GM19328 (cell line): ENCODE measurements at regions not wholly inside any gene's neighbourhood (a gene's known extent, or its start where the extent isn't known, plus 50 kb on each side); places are given as distances from the start of the nearest gene placed in this dataset.

Experiments
- ATAC-seq: cut with Tn5 transposase; IDR thresholded peaks from one replicate; pipeline ENCODE4 v1.9.1; 2021; ENCODE audit warnings: mild to moderate bottlenecking, moderate library complexity; ENCODE audit not compliant: unreplicated experiment

DNA sequence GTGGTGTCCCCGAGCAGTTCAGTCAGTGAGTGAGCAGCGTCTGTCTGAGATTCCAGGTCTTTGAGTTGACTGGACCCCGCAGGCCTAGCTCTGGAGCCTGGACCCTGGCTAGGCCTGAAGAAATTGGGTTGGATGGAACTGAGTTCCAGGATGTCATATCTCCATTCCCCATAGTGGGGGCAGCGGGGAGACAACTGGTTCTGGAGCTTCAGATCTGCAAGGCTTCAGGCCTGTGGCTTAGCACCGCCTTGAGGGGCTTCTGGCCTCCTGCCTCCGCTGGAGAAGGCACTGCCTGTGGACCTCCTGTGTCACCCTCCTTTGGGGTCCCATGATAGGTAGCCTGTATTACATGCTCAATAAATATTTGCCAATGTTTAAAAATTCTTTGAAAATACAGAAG, 288.4 kb upstream of the ID2 start:
- ATAC-seq, result no peak

DNA sequence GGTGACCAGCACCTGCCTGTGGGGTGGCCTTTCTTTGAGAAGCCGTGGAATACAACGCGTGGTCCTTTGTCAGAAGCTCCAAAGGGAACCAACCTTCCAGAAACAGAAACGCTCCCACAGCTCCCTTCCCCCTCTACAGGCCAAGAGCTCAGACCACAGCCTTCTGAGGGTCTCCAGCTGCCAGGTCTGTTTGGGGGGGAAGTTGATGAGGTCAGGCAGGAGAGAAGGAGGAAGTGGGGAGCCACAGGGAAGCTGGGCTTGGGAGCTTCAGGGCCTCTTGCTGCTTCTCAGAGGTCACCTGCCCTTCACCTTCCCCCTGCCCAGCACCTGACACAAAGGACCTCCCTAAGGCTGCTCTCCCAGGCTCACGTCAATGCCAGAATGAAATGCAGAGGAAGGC, 287.7 kb upstream of the ID2 start:
- no peak for ATAC-seq

DNA sequence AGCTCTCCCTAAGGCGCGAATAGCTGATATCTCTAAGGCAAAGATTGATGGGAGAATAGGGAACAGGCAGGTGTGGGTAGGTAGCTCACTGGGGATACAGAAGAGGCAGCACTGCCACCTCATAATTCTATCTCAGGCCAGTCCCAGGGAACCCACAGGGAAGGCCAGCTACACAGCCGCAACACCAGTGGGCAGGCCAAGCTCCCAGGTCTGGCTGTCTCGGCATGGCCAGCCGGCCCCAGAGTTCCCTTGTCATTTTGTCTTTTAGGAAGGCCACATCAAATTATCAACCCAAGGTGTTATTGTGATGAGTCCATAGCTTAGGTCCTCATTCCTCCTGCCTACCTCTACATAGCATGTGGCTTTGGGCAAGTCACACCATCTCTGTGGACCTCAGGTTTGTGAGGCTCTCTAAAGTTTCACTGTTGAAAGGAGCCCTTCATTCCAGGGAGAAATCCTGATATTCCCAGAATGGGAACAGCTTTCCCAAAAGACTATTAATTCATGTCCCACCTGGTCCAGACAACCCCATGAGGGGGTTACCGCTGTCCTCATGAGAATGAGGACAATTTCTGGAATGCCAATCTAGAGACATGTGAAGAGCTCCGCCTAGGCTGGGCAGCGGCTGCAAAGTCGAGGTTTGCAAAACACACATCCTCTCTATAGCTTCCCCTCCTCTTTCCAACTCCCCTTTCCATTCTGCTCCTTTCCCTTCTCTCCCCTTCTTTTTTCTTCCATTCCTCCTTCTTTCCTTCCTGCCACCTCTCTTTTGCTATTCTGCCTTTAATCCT, 287.1 kb upstream of the ID2 start:
- no peak for ATAC-seq

DNA sequence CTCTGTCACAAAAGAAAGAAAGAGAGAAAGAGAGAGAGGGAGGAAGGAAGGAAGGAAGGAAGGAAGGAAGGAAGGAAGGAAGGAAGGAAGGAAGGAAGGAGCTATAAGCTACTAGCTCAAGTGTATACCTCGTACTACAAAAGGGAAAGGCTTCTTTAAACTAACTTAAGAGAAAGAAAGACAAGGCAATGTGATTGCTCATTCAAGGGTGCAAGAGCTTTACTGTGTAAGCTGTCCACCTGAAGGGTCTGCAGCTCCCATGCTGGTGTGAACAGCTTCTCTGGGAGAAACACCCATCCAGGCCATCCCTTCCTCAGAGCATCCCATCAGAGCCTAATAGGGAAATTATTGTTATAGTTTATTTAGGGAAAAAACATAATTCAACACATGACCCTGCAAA, 286.1 kb upstream of the ID2 start:
- no peak for ATAC-seq

DNA sequence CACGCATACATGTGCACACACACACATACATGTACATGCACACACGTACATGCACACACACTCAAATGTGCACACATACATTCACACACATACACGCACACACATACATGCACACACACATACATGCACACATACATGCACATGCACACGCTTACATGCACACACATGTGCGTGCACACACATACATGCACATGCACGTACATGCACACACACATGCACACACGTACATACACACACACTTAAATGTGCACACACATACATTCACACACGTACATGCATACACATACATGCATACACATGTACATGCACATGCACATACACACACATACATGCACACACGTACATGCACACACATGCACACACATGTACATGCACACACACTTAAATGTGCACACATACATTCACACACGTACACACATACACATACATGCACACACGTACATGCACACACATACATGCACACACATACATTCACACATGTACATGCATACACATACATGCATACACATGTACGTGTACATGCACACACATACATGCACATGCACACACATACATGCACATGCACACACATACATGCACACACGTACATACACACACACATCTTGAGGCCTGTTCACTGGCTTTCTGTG, 283.7 kb upstream of the ID2 start:
- no peak for ATAC-seq

DNA sequence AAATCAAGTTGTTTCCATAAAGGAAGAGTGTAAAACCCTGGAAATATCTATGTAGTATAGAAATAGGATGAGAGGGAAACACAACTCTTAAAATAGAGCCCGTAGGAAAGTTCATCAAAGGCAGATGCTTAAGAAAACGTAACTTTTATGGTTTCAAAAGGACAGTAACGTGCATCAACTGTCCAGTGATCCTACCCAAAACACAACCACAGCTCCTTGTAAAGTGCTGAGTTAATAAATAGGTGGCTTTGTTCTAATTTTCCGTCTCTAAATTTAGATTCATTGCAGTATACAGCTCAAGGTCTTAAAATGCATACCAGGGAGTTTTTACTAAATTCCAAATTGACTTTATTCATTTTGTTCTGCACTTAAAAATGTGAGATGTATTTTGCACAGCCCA, 282.1 kb upstream of the ID2 start:
- no peak for ATAC-seq

DNA sequence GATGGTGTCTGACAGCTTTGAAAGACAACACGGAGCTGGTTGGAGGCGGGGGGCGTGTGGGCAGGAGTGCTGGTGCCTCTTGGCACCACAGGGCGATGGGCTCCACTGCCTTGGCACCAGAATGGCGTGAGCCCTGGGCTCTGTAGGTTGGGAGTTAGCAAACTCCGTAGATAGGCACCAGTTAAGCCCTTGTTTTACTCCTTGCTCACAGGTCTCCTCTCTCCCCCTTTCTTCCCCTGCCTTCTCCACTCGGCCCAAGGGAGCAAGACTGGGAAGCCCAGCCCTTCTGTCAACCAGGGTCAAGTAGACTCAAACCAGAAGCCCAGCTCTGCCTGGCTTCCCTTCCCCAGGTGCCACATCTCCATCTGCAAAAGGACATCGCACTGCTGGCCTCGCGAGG, 281.7 kb upstream of the ID2 start:
- no peak for ATAC-seq

DNA sequence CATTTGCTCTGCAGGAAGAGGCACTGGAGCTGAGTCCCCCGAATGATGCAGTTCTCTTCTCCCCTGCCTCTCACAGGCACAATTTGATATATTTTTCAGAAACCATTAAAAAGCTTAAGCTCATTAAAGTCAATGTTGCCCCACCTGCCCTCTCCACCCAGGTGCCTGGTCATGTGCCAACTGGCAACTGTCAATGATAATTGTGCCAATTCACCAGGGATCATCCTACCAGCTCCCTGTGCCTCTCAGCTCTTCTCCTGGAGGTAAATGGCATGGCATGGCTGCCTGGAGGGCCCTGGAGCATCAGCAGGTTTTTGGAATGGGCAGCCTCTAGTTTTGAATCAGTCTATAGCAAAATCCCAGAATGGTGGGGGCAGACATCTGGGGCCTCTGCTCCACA, 279.6 kb upstream of the ID2 start:
- ATAC-seq, result no peak

DNA sequence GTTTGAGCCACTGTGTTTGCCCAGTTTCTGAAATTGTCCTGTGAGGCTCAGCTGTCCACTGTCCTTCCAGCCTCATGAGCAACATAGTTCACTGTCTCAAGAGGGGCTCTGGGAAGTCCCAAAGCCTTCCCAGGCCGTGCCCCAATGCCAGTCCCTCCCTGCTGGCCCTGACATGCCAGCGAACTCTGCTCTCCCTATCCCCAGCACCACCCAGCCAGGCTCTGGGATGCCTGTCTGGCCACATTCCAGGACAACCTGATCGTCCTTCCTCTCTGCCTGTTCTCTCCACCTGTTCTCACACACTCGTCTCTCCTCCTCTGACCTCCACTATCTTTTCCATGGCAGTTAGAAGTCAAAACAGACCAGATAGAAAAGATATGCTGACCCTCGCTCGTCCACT, 278.0 kb upstream of the ID2 start:
- no peak for ATAC-seq

DNA sequence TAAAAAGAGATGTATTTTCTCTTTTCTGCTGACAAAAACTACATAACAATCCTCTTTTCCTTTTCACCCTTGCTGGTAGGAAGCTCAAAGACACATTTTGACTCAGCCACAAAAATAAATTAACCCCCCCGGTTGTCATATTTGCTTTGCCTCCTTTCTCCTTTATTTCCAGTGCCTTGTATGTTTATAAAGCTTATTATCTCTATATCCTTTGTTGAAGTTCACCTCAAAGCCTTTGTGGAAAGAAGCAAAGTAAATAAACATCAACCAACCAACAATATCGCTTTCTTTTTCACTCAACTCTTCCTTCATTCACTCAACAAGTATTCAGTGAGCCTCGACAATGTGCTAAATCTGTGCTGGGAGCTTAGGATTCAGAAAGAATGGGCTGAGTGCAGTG, 276.5 kb upstream of the ID2 start:
- no peak for ATAC-seq

DNA sequence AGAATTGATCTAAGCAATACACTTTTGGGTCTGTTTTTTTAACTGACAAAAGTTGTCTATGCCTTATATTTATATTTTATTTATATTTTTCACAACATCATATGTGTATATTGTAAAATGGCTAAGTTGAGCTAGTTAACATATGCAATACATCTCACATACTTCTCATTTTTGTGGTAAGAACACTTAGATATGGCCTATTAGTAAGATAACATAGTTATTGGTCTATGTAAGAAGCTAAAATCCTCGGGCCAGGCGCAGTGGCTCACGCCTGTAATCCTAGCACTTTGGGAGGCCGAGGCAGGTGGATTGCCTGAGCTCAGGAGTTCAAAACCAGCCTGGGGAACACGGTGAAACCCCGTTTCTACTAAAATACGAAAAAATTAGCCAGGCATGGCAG, 275.6 kb upstream of the ID2 start:
- no peak for ATAC-seq

DNA sequence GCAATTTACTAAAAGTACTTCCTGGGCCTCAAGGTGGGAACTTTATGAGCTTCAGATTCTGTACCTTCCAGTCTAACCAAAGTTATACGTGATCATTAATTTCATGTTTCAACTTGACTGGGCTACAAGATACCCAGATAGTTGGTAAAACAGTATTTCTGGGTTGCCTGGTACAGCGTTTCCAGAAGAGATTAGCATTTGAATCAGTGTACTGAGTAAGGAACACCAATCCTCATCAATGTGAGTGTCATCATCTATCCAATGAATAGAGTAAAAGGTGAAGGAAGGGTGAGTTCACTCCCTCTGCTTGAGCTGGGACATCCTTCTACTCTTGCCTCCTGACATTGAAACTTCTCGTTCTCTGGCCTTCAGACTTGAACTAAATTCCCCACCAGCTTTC, 274.5 kb upstream of the ID2 start:
- no peak for ATAC-seq

DNA sequence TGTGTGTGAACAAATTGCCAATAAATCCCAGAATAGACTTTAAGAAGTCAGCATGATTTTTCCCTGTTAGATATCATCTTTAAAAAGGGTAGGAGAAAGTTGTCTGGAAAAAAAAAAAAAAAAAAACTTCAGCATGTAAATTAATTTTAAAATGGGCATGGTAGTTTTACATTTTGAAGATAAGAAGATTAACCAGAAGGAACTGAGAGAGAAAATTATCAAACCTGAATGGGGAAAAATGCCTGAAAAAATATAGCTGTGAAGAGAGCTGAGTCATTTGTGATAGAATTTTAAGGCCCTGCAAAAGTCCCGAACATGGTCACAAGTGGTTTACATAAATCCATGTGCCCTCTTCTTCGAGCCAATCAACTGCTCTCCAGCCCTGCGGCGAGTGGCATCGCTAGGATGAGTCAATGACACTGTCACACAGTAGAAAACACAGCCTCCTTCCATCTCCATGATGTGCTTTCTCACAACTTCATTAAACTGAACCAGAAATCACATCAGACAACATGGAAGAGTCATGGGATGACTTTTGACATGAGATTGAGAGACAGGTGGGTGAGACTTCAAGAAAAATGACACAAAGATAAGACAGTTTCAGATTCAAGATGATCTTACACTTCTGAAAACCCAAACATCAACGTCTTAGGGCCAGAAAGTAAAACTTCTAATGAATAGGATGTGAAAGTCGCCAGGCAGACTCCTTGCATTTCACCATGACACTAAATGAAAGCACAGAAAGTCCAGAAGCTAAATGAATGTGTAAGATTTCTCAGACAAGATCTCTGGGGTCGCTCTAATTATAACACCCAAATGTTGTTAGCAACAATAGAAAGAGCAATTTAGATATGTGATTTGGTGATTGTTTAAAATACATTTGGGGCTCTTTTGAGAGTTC, 273.0 kb upstream of the ID2 start:
- ATAC-seq, result peak; percentile 91

DNA sequence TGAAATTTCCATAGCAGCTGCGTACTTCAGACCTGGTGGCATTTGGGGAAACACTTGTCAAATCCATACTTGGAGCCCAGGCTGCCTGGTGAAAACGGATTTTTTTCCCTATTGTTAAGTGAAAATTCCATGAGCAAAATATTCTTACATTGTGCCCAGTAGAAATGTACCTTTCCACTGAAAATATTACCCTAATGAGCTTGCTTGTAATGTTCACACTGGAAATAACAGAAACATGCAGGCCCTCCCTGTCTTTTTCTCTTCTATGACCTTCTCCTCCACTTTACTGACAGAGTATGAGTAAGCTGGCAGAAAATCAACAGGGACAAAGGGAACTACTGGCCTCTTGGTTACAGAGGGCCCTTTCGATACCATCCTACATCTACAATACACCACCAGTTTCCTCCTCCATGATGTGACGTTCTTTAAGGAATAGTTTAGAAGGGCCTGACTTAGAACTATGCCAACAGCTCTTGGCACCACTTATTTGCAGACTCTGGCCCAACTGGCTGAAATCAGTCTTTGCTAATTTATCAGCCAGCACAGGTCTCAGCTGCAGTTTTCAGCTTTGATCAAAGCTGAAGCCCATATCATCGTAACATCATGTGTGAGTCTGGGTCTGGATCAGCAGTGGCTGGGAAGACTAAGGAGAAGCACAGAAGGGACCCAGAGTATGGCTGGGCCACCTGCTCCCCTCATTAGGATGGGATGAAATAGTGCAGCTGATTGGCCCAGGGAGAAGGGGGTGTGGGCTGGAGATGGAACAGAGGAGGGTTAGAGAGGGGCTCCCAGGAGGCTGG, 272.2 kb upstream of the ID2 start:
- ATAC-seq, result no peak

DNA sequence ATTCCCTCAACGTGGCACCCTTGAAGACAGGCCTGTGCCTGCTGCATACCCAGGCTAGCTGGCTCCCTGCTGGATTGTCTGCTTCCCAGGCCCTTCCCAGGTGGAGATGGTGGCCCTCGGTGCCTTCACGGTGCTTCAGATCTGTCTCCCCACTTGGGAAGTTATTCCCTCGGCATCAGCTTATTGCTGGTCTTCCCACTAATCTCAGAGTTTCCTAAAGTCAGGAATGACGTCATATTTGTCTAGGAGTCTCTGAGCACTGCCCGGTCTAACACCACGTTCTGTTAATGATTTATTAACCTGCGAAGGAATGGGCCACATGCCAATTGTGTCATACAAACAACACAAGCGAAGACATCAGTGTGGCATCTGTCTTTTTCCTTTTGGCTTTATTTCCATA, 269.8 kb upstream of the ID2 start:
- no peak for ATAC-seq

DNA sequence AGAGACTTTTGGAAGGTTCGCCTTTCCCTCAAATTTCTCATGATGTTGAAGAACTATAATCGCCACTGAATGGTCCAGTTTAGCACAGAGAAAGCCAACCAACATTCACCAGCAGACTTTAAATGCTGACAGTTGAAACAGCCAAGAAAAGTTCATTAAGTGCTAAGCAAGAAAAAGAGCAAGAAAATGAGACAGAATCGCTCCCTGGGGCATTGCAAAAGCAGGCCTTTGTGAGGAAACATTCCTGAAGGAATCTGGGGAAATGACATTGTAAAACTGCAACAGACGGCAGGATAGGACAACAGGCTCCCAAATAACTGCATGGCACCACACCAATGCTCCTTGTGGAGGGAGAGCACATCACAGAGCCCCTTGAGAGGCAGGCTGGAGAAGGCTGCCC, 269.3 kb upstream of the ID2 start:
- no peak for ATAC-seq

DNA sequence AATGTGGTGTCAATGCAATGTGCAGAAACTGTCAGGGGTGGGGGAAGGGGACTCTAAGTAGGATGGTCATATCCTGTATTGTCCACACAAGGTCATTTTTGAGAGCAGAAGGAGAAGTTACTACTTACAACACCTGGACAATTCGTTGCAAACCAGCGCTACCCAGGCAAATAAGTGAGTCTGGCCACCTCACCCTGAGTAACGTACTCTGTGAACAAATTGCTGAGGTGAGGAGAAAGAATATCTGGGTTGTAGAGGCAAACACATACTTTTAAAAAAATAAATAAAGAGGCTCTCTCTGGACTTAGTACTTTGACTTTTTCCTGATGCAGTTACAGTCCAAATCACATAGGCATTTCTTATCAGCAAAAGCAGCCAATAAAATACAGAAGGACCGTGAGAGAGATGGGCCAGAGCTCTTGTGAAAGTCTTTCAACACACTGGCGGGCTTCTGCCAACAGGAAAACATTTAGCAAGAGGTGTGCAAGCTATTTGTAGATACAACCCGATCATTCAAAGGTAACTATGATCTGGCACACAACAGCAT, 268.2 kb upstream of the ID2 start:
- ATAC-seq, result no peak

DNA sequence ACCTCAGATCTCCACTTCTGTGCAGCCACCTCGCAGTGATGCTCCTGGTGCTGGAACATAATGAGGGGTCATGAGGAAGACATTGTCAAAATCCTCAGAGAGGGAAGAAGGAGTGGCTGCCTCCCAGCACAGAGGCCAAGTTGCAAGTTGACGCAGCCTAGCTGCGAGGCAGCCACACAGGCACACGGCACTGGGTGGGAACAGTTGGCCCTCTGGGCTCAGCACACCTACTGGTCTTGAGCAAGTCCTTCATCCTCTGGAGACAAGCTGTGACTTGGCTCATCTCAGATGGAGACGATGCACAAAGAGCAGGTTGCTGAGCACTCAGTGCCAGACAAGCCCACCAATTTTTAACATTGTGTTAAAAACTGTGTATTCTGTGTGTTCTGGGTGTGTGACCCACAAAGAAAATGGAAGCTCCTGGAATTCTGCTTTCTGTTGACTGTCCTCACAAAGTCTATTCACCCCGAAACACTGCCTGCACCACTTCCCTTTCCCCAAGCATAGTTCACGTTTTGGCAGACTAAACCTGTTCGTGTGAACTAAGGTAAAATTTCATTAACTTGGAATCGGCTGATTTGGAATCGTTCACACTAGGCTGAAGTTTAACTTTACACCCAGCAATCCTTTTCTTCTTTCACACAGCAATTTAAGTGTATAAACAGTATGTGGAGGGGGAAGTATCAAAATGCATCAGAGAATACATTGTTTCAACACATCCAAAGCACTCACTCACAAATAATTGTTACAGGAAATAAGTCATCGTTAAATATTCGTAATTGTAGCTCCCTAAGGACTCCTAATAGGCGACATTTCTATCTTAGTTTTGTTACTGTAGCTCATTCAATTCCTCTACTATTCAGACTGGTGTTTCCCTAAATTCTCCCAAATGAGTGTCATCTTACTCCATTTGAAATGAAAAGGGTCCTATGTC, 266.6 kb upstream of the ID2 start:
- ATAC-seq, result no peak

DNA sequence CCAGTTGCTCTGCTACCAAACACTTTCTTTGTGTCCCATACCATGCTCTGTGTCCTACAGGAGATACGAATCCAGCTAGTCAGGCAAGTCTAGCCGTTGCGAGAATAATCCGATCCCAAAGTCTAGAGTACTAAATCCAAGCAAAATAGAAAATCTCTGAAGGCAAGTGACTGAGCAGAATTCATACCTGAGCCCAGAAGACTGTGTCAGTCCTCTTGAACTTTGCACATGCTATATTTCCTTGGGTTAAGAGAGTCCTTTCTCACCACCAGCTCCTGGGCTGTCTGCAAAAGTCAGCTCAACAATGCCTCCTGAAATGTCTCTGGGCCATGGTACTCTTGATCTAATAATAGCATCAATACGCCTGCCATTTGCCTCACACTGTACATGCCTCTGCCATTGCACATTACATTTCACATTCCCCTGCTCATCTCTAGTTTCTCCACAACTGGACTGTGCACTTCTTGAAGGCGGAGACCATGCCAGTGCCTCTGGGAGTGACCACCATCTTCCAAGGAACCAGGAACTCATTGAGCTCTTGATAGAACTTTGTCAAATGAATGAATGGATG, 265.8 kb upstream of the ID2 start:
- ATAC-seq, result no peak
